ENCODE measurements at regions not wholly inside any gene's neighbourhood (a gene's known extent, or its start where the extent isn't known, plus 50 kb on each side); places are given as distances from the start of the nearest gene placed in this dataset.

- WGBS (ENCODE audit: insufficient coverage) = no CpG with 5 or more reads among the region's 1 CpG
- H3K9me3 ChIP-seq (replicated peaks; ENCODE audit: control insufficient read depth, low read depth, low read length) = no peaks in the 10 kb centered on the region
- H3K27me3 ChIP-seq (ENCODE audit: control insufficient read depth, insufficient read depth, low read length) = no peaks in the 10 kb centered on the region
- H3K27ac ChIP-seq (ENCODE audit: low read length) = no peak overlapping the region
- H3K4me1 ChIP-seq (ENCODE audit: control insufficient read depth, insufficient read depth, low read length) = no peaks in the 10 kb centered on the region
- DNase-seq = no peak
- H3K4me3 ChIP-seq (ENCODE audit: low read length) = no peak overlapping the region
- no peaks in the 10 kb centered on the region for H3K36me3 ChIP-seq (ENCODE audit: control insufficient read depth, insufficient read depth, low read length)
Observed at GRCh38 chr2:57893786-57894185, 152.8 kb upstream of the VRK2 start.

GRCh38 chr2:57894381-57894780 is 152.2 kb upstream of the VRK2 start:
- Histone ChIP-seq H3K4me1 (ENCODE audit: control insufficient read depth, insufficient read depth, low read length) (no peaks in the 10 kb centered on the region), H3K36me3 (ENCODE audit: control insufficient read depth, insufficient read depth, low read length) (no peaks in the 10 kb centered on the region), H3K27ac (ENCODE audit: low read length) (no peak overlapping the region), H3K27me3 (ENCODE audit: control insufficient read depth, insufficient read depth, low read length) (no peaks in the 10 kb centered on the region), H3K4me3 (ENCODE audit: low read length) (no peak overlapping the region), H3K9me3 (replicated peaks; ENCODE audit: control insufficient read depth, low read depth, low read length) (no peaks in the 10 kb centered on the region)
- no peak for DNase-seq
- WGBS (ENCODE audit: insufficient coverage) = no CpG with 5 or more reads among the region's 2 CpGs

- Histone ChIP-seq H3K27ac (ENCODE audit: low read length) (no peak overlapping the region), H3K36me3 (ENCODE audit: control insufficient read depth, insufficient read depth, low read length) (no peaks in the 10 kb centered on the region), H3K4me1 (ENCODE audit: control insufficient read depth, insufficient read depth, low read length) (no peaks in the 10 kb centered on the region), H3K27me3 (ENCODE audit: control insufficient read depth, insufficient read depth, low read length) (no peaks in the 10 kb centered on the region), H3K9me3 (replicated peaks; ENCODE audit: control insufficient read depth, low read depth, low read length) (no peaks in the 10 kb centered on the region), H3K4me3 (ENCODE audit: low read length) (no peak overlapping the region)
- DNase-seq = no peak
- WGBS (ENCODE audit: insufficient coverage) = no CpG with 5 or more reads among the region's 1 CpG
Observed at GRCh38 chr2:57897920-57898319, 148.7 kb upstream of the VRK2 start.

- DNase-seq = no peak
- H3K36me3 ChIP-seq (ENCODE audit: control insufficient read depth, insufficient read depth, low read length) = no peaks in the 10 kb centered on the region
- no CpG with 5 or more reads among the region's 1 CpG for WGBS (ENCODE audit: insufficient coverage)
- H3K27ac ChIP-seq (ENCODE audit: low read length) = no peak overlapping the region
- H3K9me3 ChIP-seq (replicated peaks; ENCODE audit: control insufficient read depth, low read depth, low read length) = no peaks in the 10 kb centered on the region
- H3K4me1 ChIP-seq (ENCODE audit: control insufficient read depth, insufficient read depth, low read length) = no peaks in the 10 kb centered on the region
- no peak overlapping the region for H3K4me3 ChIP-seq (ENCODE audit: low read length)
- no peaks in the 10 kb centered on the region for H3K27me3 ChIP-seq (ENCODE audit: control insufficient read depth, insufficient read depth, low read length)
Observed at GRCh38 chr2:57899898-57900297, 146.7 kb upstream of the VRK2 start.

- H3K4me1 ChIP-seq (ENCODE audit: control insufficient read depth, insufficient read depth, low read length) = no peaks in the 10 kb centered on the region
- no peak for DNase-seq
- 100% methylated on average over 1 of the region's 6 CpGs for WGBS (ENCODE audit: insufficient coverage)
- H3K4me3 ChIP-seq (ENCODE audit: low read length) = no peak overlapping the region
- H3K27ac ChIP-seq (ENCODE audit: low read length) = no peak overlapping the region
- no peaks in the 10 kb centered on the region for H3K36me3 ChIP-seq (ENCODE audit: control insufficient read depth, insufficient read depth, low read length)
- H3K27me3 ChIP-seq (ENCODE audit: control insufficient read depth, insufficient read depth, low read length) = no peaks in the 10 kb centered on the region
- H3K9me3 ChIP-seq (replicated peaks; ENCODE audit: control insufficient read depth, low read depth, low read length) = no peaks in the 10 kb centered on the region
Observed at GRCh38 chr2:57902578-57902977, 144.0 kb upstream of the VRK2 start.

GRCh38 chr2:57906152-57906732 is 140.4 kb upstream of the VRK2 start:
- DNase-seq = peak; percentile 70
- no peaks in the 10 kb centered on the region for H3K27me3 ChIP-seq (ENCODE audit: control insufficient read depth, insufficient read depth, low read length)
- no peaks in the 10 kb centered on the region for H3K9me3 ChIP-seq (replicated peaks; ENCODE audit: control insufficient read depth, low read depth, low read length)
- H3K27ac ChIP-seq (ENCODE audit: low read length) = no peak overlapping the region
- no peaks in the 10 kb centered on the region for H3K4me1 ChIP-seq (ENCODE audit: control insufficient read depth, insufficient read depth, low read length)
- WGBS (ENCODE audit: insufficient coverage) = no CpG with 5 or more reads among the region's 5 CpGs
- no peaks in the 10 kb centered on the region for H3K36me3 ChIP-seq (ENCODE audit: control insufficient read depth, insufficient read depth, low read length)
- no peak overlapping the region for H3K4me3 ChIP-seq (ENCODE audit: low read length)

- H3K9me3 ChIP-seq (replicated peaks; ENCODE audit: control insufficient read depth, low read depth, low read length) = no peaks in the 10 kb centered on the region
- no peaks in the 10 kb centered on the region for H3K36me3 ChIP-seq (ENCODE audit: control insufficient read depth, insufficient read depth, low read length)
- DNase-seq = peak; percentile 9
- no peaks in the 10 kb centered on the region for H3K4me1 ChIP-seq (ENCODE audit: control insufficient read depth, insufficient read depth, low read length)
- WGBS (ENCODE audit: insufficient coverage) = 36% methylated on average over 1 of the region's 1 CpG
- H3K4me3 ChIP-seq (ENCODE audit: low read length) = no peak overlapping the region
- no peaks in the 10 kb centered on the region for H3K27me3 ChIP-seq (ENCODE audit: control insufficient read depth, insufficient read depth, low read length)
- no peak overlapping the region for H3K27ac ChIP-seq (ENCODE audit: low read length)
Observed at GRCh38 chr2:57907411-57907810, 139.2 kb upstream of the VRK2 start.

GRCh38 chr2:57908736-57909161 is 137.9 kb upstream of the VRK2 start:
- Histone ChIP-seq H3K27me3 (ENCODE audit: control insufficient read depth, insufficient read depth, low read length) (no peaks in the 10 kb centered on the region), H3K4me1 (ENCODE audit: control insufficient read depth, insufficient read depth, low read length) (no peaks in the 10 kb centered on the region), H3K9me3 (replicated peaks; ENCODE audit: control insufficient read depth, low read depth, low read length) (no peaks in the 10 kb centered on the region), H3K36me3 (ENCODE audit: control insufficient read depth, insufficient read depth, low read length) (no peaks in the 10 kb centered on the region), H3K27ac (ENCODE audit: low read length) (no peak overlapping the region), H3K4me3 (ENCODE audit: low read length) (no peak overlapping the region)
- DNase-seq = no peak
- no CpG with 5 or more reads among the region's 2 CpGs for WGBS (ENCODE audit: insufficient coverage)

- no peak for DNase-seq
- Histone ChIP-seq H3K4me1 (ENCODE audit: control insufficient read depth, insufficient read depth, low read length) (no peaks in the 10 kb centered on the region), H3K27ac (ENCODE audit: low read length) (no peak overlapping the region), H3K9me3 (replicated peaks; ENCODE audit: control insufficient read depth, low read depth, low read length) (no peaks in the 10 kb centered on the region), H3K27me3 (ENCODE audit: control insufficient read depth, insufficient read depth, low read length) (no peaks in the 10 kb centered on the region), H3K4me3 (ENCODE audit: low read length) (no peak overlapping the region), H3K36me3 (ENCODE audit: control insufficient read depth, insufficient read depth, low read length) (no peaks in the 10 kb centered on the region)
- no CpG with 5 or more reads among the region's 1 CpG for WGBS (ENCODE audit: insufficient coverage)
Observed at GRCh38 chr2:57918126-57918525, 128.5 kb upstream of the VRK2 start.

GRCh38 chr2:57920342-57920939 is 126.2 kb upstream of the VRK2 start:
- Histone ChIP-seq H3K4me1 (ENCODE audit: control insufficient read depth, insufficient read depth, low read length) (no peaks in the 10 kb centered on the region), H3K27me3 (ENCODE audit: control insufficient read depth, insufficient read depth, low read length) (no peaks in the 10 kb centered on the region), H3K27ac (ENCODE audit: low read length) (no peak overlapping the region), H3K9me3 (replicated peaks; ENCODE audit: control insufficient read depth, low read depth, low read length) (no peaks in the 10 kb centered on the region), H3K4me3 (ENCODE audit: low read length) (no peak overlapping the region), H3K36me3 (ENCODE audit: control insufficient read depth, insufficient read depth, low read length) (no peaks in the 10 kb centered on the region)
- no CpG with 5 or more reads among the region's 5 CpGs for WGBS (ENCODE audit: insufficient coverage)
- DNase-seq = no peak

GRCh38 chr2:57934659-57935058 is 111.9 kb upstream of the VRK2 start:
- DNase-seq = no peak
- Histone ChIP-seq H3K9me3 (replicated peaks; ENCODE audit: control insufficient read depth, low read depth, low read length) (peaks cover 22% of the 10 kb centered on the region), H3K36me3 (ENCODE audit: control insufficient read depth, insufficient read depth, low read length) (no peaks in the 10 kb centered on the region), H3K27ac (ENCODE audit: low read length) (no peak overlapping the region), H3K4me1 (ENCODE audit: control insufficient read depth, insufficient read depth, low read length) (no peaks in the 10 kb centered on the region), H3K4me3 (ENCODE audit: low read length) (no peak overlapping the region), H3K27me3 (ENCODE audit: control insufficient read depth, insufficient read depth, low read length) (no peaks in the 10 kb centered on the region)

Data from muscle of leg (tissue), 3 donors.